ENCODE measurements at regions not wholly inside any gene's neighbourhood (a gene's known extent, or its start where the extent isn't known, plus 50 kb on each side); places are given as distances from the start of the nearest gene placed in this dataset.

DNA sequence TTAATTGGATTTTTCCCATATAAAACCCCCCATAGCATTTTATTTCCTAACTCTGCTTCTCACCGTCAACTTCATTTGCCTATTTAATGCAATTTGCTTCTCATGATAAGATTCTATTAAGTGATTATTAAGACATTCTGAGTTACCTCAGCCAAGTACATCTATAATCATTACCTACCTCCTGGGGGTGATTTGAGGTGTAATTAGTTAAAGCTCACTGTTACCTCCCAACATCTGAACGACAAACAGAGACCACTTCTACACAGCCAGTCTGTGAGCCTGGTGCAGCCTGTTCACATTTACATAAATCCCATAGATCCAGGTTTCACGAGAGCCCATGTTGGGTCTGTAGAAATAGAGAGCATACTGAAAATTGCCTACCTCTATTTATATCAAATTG is 65.7 kb upstream of the SSX2IP start:
- TF ChIP-seq, protein P1, sequence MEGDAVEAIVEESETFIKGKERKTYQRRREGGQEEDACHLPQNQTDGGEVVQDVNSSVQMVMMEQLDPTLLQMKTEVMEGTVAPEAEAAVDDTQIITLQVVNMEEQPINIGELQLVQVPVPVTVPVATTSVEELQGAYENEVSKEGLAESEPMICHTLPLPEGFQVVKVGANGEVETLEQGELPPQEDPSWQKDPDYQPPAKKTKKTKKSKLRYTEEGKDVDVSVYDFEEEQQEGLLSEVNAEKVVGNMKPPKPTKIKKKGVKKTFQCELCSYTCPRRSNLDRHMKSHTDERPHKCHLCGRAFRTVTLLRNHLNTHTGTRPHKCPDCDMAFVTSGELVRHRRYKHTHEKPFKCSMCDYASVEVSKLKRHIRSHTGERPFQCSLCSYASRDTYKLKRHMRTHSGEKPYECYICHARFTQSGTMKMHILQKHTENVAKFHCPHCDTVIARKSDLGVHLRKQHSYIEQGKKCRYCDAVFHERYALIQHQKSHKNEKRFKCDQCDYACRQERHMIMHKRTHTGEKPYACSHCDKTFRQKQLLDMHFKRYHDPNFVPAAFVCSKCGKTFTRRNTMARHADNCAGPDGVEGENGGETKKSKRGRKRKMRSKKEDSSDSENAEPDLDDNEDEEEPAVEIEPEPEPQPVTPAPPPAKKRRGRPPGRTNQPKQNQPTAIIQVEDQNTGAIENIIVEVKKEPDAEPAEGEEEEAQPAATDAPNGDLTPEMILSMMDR (IDR thresholded peaks at IDR 0.05; ENCODE audit: low read depth, low read length, poor library complexity, severe bottlenecking), result no peak
- no peak for TF ChIP-seq EZH2phosphoT487 (IDR thresholded peaks at IDR 0.05; ENCODE audit: borderline replicate concordance, low read length)
